Lung (tissue), 11 donors: ENCODE measurements at regions not wholly inside any gene's neighbourhood (a gene's known extent, or its start where the extent isn't known, plus 50 kb on each side); places are given as distances from the start of the nearest gene placed in this dataset.
A peak's percentile ranks its signal among the peaks of the same experiment; 100 is the strongest.

ENCODE experiments used
- ATAC-seq: fragments of 200-7000 bp; cut with Tn5 transposase; one replicate; pipeline ENCODE4 v1.9.1; 2020; ENCODE audit warnings: moderate number of reproducible peaks; ENCODE audit not compliant: insufficient read depth, low FRiP score
- DNase-seq, 3 donors: peaks; one replicate each; pipeline ENCODE4 v3.0.0-alpha.2; 2013 to 2017
- H3K27ac ChIP-seq, 2 donors: one replicate each; pipeline ENCODE4 v1.5.1; 2013; ENCODE audit warnings: mild to moderate bottlenecking in 2 of 2, moderate library complexity in 2 of 2, control low read depth in 1 of 2, inconsistent platforms in 1 of 2, low read depth in 1 of 2, low read length in 1 of 2
- H3K27me3 ChIP-seq, 3 donors: one replicate each; pipeline ENCODE4 v1.5.1; 2013; ENCODE audit warnings: low read length in 2 of 3; ENCODE audit not compliant: control insufficient read depth in 3 of 3, insufficient read depth in 3 of 3
- H3K36me3 ChIP-seq, 4 donors: one replicate each; pipeline ENCODE4 v1.5.1; 2013; ENCODE audit warnings: low read length in 4 of 4, mild to moderate bottlenecking in 1 of 4, moderate library complexity in 1 of 4; ENCODE audit not compliant: control insufficient read depth in 4 of 4, insufficient read depth in 4 of 4
- H3K4me1 ChIP-seq, 5 donors: one replicate each; pipeline ENCODE4 v1.5.1; 2013; ENCODE audit warnings: low read length in 5 of 5, mild to moderate bottlenecking in 2 of 5, moderate library complexity in 1 of 5; ENCODE audit not compliant: control insufficient read depth in 5 of 5, insufficient read depth in 5 of 5
- H3K4me3 ChIP-seq: one replicate; pipeline ENCODE4 v1.5.1; 2013; ENCODE audit warnings: mild to moderate bottlenecking, control low read depth, moderate library complexity
- H3K9ac ChIP-seq, 2 donors: one replicate each; pipeline ENCODE4 v1.5.1; 2013; ENCODE audit warnings: low read length in 2 of 2, control low read depth in 1 of 2; ENCODE audit not compliant: insufficient read depth in 1 of 2
- H3K9me3 ChIP-seq, 4 donors: one replicate each; pipeline ENCODE4 v1.5.1; 2013; ENCODE audit warnings: low read length in 3 of 4, mild to moderate bottlenecking in 1 of 4, moderate library complexity in 1 of 4; ENCODE audit not compliant: control insufficient read depth in 4 of 4, insufficient read depth in 3 of 4
- WGBS, 2 donors: extraction: QIAGEN DNeasy Blood & Tissue Kit; methylation state at CpG; one replicate each; pipeline ENCODE4 v1.1.7; 2013; 5-methylcytosine and 5-hydroxymethylcytosine counted together
- TF ChIP-seq, protein P1 (sequence below): IDR thresholded peaks from 2 replicates; pipeline ENCODE4 v1.5.1; 2012; ENCODE audit warnings: mild to moderate bottlenecking; ENCODE audit errors: control extremely low read depth, extremely low read depth
- donor health status: control.
- donor health status: control.
- donor health status: Bipolar disorder and iron deficiency.
- donor health status: healthy.
- donor health status: DM: yes; HTN: yes; CAD: no.

- H3K4me1 ChIP-seq = no peaks in the 10 kb centered on the region
- ATAC-seq = no peak
- TF ChIP-seq, protein P1, sequence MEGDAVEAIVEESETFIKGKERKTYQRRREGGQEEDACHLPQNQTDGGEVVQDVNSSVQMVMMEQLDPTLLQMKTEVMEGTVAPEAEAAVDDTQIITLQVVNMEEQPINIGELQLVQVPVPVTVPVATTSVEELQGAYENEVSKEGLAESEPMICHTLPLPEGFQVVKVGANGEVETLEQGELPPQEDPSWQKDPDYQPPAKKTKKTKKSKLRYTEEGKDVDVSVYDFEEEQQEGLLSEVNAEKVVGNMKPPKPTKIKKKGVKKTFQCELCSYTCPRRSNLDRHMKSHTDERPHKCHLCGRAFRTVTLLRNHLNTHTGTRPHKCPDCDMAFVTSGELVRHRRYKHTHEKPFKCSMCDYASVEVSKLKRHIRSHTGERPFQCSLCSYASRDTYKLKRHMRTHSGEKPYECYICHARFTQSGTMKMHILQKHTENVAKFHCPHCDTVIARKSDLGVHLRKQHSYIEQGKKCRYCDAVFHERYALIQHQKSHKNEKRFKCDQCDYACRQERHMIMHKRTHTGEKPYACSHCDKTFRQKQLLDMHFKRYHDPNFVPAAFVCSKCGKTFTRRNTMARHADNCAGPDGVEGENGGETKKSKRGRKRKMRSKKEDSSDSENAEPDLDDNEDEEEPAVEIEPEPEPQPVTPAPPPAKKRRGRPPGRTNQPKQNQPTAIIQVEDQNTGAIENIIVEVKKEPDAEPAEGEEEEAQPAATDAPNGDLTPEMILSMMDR = no peak
- H3K9me3 ChIP-seq = peaks cover 0 to 7% (median 0%) of the 10 kb centered on the region in 4 donors
- H3K4me3 ChIP-seq = no peak overlapping the region
- no peaks in the 10 kb centered on the region for H3K36me3 ChIP-seq
- no peak for DNase-seq
- no peak overlapping the region for H3K27ac ChIP-seq
- H3K9ac ChIP-seq = no peak overlapping the region
- 91% methylated on average over 8 of the region's 8 CpGs for WGBS, 2 donors
- H3K27me3 ChIP-seq = no peaks in the 10 kb centered on the region
Measured at GRCh38 chr13:62887046-62887445, 1471.4 kb upstream of the PCDH20 start.

DNA sequence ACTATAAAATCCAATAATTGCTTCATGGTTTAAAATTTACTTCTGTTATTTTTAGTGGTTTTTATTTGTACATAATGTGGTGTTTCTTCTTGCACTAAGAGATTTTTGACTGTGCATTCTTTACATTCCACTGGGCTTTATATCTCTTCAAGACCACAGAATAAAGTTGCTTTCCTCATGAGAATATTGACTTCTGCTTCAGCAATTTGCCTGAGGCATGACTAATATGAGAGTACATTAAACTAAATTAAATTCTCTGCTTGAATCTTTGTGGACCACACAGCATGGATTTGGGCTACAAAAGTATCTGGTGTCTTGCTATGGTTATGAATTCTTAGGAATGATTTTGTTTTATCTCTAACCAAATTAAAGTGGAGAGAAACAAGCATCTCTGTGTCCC lies 1463.4 kb upstream of the PCDH20 start:
- no peak overlapping the region for H3K9ac ChIP-seq
- TF ChIP-seq, protein P1 = no peak
- no peaks in the 10 kb centered on the region for H3K4me1 ChIP-seq
- no peaks in the 10 kb centered on the region for H3K27me3 ChIP-seq
- no peak for ATAC-seq
- no peak overlapping the region for H3K27ac ChIP-seq
- no peak overlapping the region for H3K4me3 ChIP-seq
- peak in 1 of 3 donors; percentile 2 for DNase-seq
- H3K36me3 ChIP-seq = no peaks in the 10 kb centered on the region
- peaks cover 0 to 2% (median 0%) of the 10 kb centered on the region in 4 donors for H3K9me3 ChIP-seq

GRCh38 chr13:62875118-62875640 lies 1459.5 kb upstream of the PCDH20 start:
- H3K27ac ChIP-seq = no peak overlapping the region
- no peak overlapping the region for H3K4me3 ChIP-seq
- WGBS, 2 donors = 73 to 85% methylated on average over 2 of the region's 2 CpGs
- no peak overlapping the region for H3K9ac ChIP-seq
- TF ChIP-seq, protein P1 = no peak
- H3K27me3 ChIP-seq = no peaks in the 10 kb centered on the region
- DNase-seq = no peak
- H3K36me3 ChIP-seq = no peaks in the 10 kb centered on the region
- H3K4me1 ChIP-seq = no peaks in the 10 kb centered on the region
- ATAC-seq = no peak
- no peaks in the 10 kb centered on the region for H3K9me3 ChIP-seq

GRCh38 chr13:62850331-62850730 lies 1434.7 kb upstream of the PCDH20 start:
- ATAC-seq (no peak), DNase-seq (no peak)
- WGBS, 2 donors = 70 to 71% methylated on average over 3 of the region's 3 CpGs

More at GRCh38 chr13:62850331-62850730, 1434.7 kb upstream of the PCDH20 start:
- Histone ChIP-seq H3K27me3 (no peaks in the 10 kb centered on the region), H3K9ac (no peak overlapping the region), H3K36me3 (no peaks in the 10 kb centered on the region), H3K27ac (no peak overlapping the region), H3K4me3 (no peak overlapping the region), H3K4me1 (no peaks in the 10 kb centered on the region), H3K9me3 (no peaks in the 10 kb centered on the region)
- TF ChIP-seq, protein P1 = no peak
